Activated CD8-positive, alpha-beta T cell treated with anti-CD3 and anti-CD28 coated beads for 36 hours (primary cell): ENCODE measurements at regions not wholly inside any gene's neighbourhood (a gene's known extent, or its start where the extent isn't known, plus 50 kb on each side); places are given as distances from the start of the nearest gene placed in this dataset.

Experiments used
- ATAC-seq: fragments of 200-7000 bp; cut with Tn5 transposase; one replicate; pipeline ENCODE4 v1.10.0; 2021; ENCODE audit warnings: mild to moderate bottlenecking, moderate library complexity
- CTCF ChIA-PET: fragments of 350-600 bp; sonication (Branson Sonifier 250); formaldehyde crosslinking; loops from one replicate; lab custom pipeline; 2021; ENCODE audit warnings: antibody characterized with exemption; lab: Charles Lee
- POLR2A ChIA-PET: fragments of 350-600 bp; sonication (Branson Sonifier 250); formaldehyde crosslinking; loops from one replicate; lab custom pipeline; 2021; ENCODE audit warnings: antibody characterized with exemption; lab: Charles Lee
- DNase-seq: peaks from one replicate; pipeline ENCODE4 v3.0.0-alpha.2; 2020
- H3K27ac Mint-ChIP-seq: one replicate; pipeline ENCODE4 v1.8.0; 2021; ENCODE audit warnings: mild to moderate bottlenecking, mixed read lengths
- H3K27me3 Mint-ChIP-seq: one replicate; pipeline ENCODE4 v1.8.0; 2021; ENCODE audit warnings: mixed read lengths
- H3K36me3 Mint-ChIP-seq: one replicate; pipeline ENCODE4 v1.8.0; 2021; ENCODE audit warnings: low read depth, mixed read lengths
- H3K4me1 Mint-ChIP-seq: one replicate; pipeline ENCODE4 v1.8.0; 2021; ENCODE audit warnings: low read depth, mixed read lengths
- H3K4me3 Mint-ChIP-seq: one replicate; pipeline ENCODE4 v1.8.0; 2021; ENCODE audit warnings: mild to moderate bottlenecking, moderate library complexity, mixed read lengths
- H3K9me3 Mint-ChIP-seq: one replicate; pipeline ENCODE4 v1.8.0; 2021; ENCODE audit warnings: mixed read lengths
- intact Hi-C: fragments of 100-400 bp; cut with micrococcal nuclease; formaldehyde crosslinking; loops from one replicate; pipeline ENCODE4 v1.10.0; 2022
- TF ChIP-seq, protein P1 (sequence below): fragments of 200-600 bp; IDR thresholded peaks from one replicate; pipeline ENCODE4 v1.8.0; 2022; ENCODE audit warnings: antibody characterized with exemption, mild to moderate bottlenecking

DNA sequence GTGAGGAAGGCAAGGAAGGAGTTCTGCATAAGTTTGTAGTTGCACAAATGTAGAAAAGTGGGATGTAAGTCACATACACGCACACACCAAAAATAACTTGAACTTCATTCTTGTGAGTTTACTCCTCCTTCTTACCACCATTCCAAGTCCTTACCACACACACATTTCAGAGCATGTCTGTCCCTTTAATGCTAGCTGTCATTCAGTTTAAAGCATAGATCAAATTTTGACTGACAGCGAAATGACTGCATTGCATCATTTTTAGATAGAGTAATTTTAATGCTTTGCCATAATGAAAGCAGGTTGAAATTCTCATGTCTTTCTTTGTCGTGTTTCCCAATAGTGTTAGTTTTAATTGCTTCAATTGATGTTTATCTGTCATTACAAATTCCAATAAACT, 629.6 kb upstream of the HTR2C start:
- ChIA-PET POLR2A (no interaction called here), CTCF (no interaction called here)
- Mint-ChIP-seq H3K4me1 (no peaks in the 10 kb centered on the region), H3K27ac (no peak overlapping the region), H3K36me3 (no peaks in the 10 kb centered on the region), H3K4me3 (no peak overlapping the region), H3K9me3 (no peaks in the 10 kb centered on the region), H3K27me3 (no peaks in the 10 kb centered on the region)
- DNase-seq (no peak), ATAC-seq (no peak)
- TF ChIP-seq, protein P1, sequence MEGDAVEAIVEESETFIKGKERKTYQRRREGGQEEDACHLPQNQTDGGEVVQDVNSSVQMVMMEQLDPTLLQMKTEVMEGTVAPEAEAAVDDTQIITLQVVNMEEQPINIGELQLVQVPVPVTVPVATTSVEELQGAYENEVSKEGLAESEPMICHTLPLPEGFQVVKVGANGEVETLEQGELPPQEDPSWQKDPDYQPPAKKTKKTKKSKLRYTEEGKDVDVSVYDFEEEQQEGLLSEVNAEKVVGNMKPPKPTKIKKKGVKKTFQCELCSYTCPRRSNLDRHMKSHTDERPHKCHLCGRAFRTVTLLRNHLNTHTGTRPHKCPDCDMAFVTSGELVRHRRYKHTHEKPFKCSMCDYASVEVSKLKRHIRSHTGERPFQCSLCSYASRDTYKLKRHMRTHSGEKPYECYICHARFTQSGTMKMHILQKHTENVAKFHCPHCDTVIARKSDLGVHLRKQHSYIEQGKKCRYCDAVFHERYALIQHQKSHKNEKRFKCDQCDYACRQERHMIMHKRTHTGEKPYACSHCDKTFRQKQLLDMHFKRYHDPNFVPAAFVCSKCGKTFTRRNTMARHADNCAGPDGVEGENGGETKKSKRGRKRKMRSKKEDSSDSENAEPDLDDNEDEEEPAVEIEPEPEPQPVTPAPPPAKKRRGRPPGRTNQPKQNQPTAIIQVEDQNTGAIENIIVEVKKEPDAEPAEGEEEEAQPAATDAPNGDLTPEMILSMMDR = no peak
- intact Hi-C loops = no loop called here

DNA sequence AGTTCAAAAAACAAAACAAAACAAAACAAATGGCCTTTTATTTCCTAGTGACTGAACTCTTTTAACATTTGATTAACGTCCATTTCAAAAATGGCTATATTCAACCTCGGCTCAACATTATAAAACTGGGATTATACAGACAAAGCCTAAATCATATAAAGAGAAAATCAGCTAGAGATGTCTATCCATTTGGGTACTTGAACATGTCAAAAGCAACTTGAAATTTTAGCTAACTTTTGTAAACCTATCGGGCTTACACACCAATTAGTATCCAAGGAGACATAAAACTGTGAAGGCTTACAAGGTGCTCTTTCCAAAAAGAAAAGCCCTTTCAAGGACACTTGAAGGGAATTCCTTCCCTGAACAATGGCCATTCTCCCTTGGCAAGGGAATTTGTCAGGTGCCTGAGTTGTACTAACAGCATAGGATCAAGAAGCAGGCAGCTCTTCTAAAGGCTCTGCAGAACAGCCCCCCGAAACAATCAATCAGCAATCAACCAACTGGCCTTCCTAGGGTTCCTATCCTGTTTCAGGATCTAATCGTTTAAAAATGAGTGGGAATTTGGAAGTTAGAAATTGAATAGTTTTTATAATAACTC, 633.7 kb upstream of the HTR2C start:
- Mint-ChIP-seq H3K27me3 (no peaks in the 10 kb centered on the region), H3K27ac (no peak overlapping the region), H3K4me1 (no peaks in the 10 kb centered on the region), H3K4me3 (no peak overlapping the region), H3K9me3 (no peaks in the 10 kb centered on the region), H3K36me3 (no peaks in the 10 kb centered on the region)
- ChIA-PET CTCF (no interaction called here), POLR2A (no interaction called here)
- DNase-seq (no peak), ATAC-seq (no peak)
- intact Hi-C loops = no loop called here
- TF ChIP-seq, protein P1 = no peak

DNA sequence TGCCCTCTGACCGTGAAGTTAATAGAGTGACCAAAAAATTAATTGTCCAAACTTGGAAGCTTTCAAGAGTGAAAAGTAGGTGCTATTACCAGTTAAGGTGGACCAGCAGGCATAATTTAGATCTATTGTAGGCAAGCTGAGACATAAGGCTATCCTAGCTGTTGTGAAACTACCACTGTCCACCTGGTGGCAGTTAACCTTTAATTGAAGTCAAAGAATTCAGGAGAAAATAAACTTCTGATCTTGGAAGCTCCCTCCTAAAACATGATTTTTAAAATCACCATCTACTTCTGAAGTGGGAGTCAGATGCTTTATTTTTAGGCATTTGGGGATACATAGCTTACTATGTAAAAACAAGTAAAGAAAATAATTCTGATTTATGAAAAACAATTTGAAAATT, 636.3 kb upstream of the HTR2C start:
- DNase-seq = no peak
- intact Hi-C loops = no loop called here
- Mint-ChIP-seq H3K9me3 (no peaks in the 10 kb centered on the region), H3K36me3 (no peaks in the 10 kb centered on the region), H3K4me3 (no peak overlapping the region), H3K4me1 (no peaks in the 10 kb centered on the region), H3K27ac (no peak overlapping the region), H3K27me3 (no peaks in the 10 kb centered on the region)
- TF ChIP-seq, protein P1 = no peak
- CTCF ChIA-PET = no interaction called here
- no peak for ATAC-seq
- POLR2A ChIA-PET = no interaction called here

DNA sequence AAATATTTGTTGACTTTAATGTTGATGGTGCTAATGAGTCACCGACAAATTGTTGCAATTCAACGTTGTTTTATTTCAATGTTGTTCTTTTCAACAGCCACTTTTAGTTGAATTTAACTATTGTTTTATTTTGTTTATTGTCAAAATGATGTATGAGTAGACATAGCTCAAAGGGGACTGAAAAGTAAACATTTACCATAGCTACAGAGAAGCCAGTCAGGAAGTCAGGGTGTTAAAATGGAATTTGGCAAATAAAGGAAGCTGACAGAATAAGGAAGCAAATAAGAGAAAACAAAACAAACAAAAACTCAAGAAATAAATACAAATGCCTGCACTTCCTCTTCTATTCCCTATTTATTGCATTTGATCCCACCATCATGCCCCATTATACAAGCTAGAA, 648.4 kb upstream of the HTR2C start:
- POLR2A ChIA-PET = no interaction called here
- no peak overlapping the region for H3K4me3 Mint-ChIP-seq
- no peaks in the 10 kb centered on the region for H3K36me3 Mint-ChIP-seq
- H3K27me3 Mint-ChIP-seq = no peaks in the 10 kb centered on the region
- DNase-seq (no peak), ATAC-seq (no peak)
- TF ChIP-seq, protein P1 = no peak
- CTCF ChIA-PET = no interaction called here
- no peaks in the 10 kb centered on the region for H3K9me3 Mint-ChIP-seq
- no peaks in the 10 kb centered on the region for H3K4me1 Mint-ChIP-seq
- H3K27ac Mint-ChIP-seq = no peak overlapping the region
- intact Hi-C loops = no loop called here

DNA sequence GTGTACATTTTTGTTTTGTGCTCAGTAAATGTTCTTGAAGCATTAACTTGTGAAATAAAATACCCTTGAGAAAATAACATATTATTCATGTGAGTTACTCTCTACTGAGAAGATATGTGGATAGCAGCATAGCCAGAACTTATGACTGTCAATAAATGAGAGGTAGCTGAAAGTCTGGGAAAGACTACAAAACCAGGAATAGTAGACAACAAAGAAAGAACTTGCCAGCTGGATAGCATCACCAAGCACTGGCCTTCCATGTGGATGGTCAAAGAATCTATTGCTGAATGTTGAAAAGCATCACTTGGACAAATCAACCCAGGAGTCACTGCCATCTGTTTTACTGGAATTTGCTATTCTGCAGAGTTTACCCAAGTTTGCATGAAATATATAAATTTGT, 650.0 kb upstream of the HTR2C start:
- H3K9me3 Mint-ChIP-seq = no peaks in the 10 kb centered on the region
- ChIA-PET CTCF (no interaction called here), POLR2A (no interaction called here)

More for the DNA sequence above, 650.0 kb upstream of the HTR2C start:
- Mint-ChIP-seq H3K27ac (no peak overlapping the region), H3K36me3 (no peaks in the 10 kb centered on the region), H3K4me3 (no peak overlapping the region), H3K27me3 (no peaks in the 10 kb centered on the region), H3K4me1 (no peaks in the 10 kb centered on the region)
- no peak for ATAC-seq
- DNase-seq = no peak
- intact Hi-C loops = no loop called here
- TF ChIP-seq, protein P1 = no peak
